ENCODE measurements at regions not wholly inside any gene's neighbourhood (a gene's known extent, or its start where the extent isn't known, plus 50 kb on each side); places are given as distances from the start of the nearest gene placed in this dataset.

DNA sequence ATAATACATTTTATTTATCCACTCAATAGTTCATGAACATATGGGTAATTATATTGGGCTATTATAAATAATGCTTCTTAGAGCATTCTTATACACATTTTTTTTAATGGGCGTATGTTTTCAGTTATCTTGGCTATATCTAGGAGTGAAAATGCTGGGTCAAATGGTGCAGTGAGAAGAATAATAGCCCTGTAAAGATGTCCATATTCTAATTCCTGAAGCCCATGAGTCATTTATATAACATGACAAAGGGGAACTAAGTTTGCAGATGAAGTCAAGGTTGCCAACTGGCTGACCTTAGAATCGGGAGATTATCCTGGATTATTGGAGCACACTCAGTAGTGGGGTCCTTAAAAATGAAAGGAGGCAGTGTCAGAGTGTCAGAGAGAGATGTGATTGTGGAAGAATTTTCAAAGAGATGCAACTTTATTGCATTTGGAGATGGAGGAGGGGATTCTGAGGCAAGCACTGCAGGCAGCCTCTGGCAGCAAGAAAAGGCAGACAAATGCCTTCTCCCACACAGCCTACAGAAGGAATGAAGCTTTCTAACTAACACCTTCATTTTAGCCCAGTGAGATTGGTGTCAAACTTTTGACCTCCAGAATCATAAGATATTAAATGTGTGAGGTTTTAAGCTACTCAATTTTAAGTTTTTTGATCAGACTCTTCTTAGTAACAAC is 106.1 kb upstream of the HS3ST1 start:
- H3K9ac ChIP-seq (ENCODE audit: insufficient read length), result no peak overlapping the region
- no peak for DNase-seq (ENCODE audit: low read depth, low spot score)
- H3K36me3 ChIP-seq (ENCODE audit: insufficient read depth, low read length), result no peaks in the 10 kb centered on the region
- no peak for TF ChIP-seq POLR2AphosphoS5 (IDR thresholded peaks at IDR 0.05; ENCODE audit: borderline replicate concordance, low read depth, low read length)
- no peak for TF ChIP-seq EZH2 (IDR thresholded peaks at IDR 0.05)
- no peak for TF ChIP-seq FOXP2 (optimal IDR thresholded peaks at IDR 0.05; ENCODE audit: control extremely low read depth, extremely low read length, insufficient read depth)
- no peak overlapping the region for H3K4me3 ChIP-seq
- no peak overlapping the region for H3K27ac ChIP-seq
- no peaks in the 10 kb centered on the region for H3K9me3 ChIP-seq (ENCODE audit: low read depth, low read length)

GRCh38 chr4:11532138-11532537 is 103.4 kb upstream of the HS3ST1 start:
- Histone ChIP-seq H3K4me3 (no peak overlapping the region), H3K36me3 (ENCODE audit: insufficient read depth, low read length) (no peaks in the 10 kb centered on the region), H3K27ac (no peak overlapping the region), H3K9me3 (ENCODE audit: low read depth, low read length) (no peaks in the 10 kb centered on the region), H3K9ac (ENCODE audit: insufficient read length) (no peak overlapping the region)
- no peak for TF ChIP-seq EZH2 (IDR thresholded peaks at IDR 0.05)
- no peak for TF ChIP-seq FOXP2 (optimal IDR thresholded peaks at IDR 0.05; ENCODE audit: control extremely low read depth, extremely low read length, insufficient read depth)
- TF ChIP-seq POLR2AphosphoS5 (IDR thresholded peaks at IDR 0.05; ENCODE audit: borderline replicate concordance, low read depth, low read length), result no peak
- DNase-seq (ENCODE audit: low read depth, low spot score), result no peak

DNA sequence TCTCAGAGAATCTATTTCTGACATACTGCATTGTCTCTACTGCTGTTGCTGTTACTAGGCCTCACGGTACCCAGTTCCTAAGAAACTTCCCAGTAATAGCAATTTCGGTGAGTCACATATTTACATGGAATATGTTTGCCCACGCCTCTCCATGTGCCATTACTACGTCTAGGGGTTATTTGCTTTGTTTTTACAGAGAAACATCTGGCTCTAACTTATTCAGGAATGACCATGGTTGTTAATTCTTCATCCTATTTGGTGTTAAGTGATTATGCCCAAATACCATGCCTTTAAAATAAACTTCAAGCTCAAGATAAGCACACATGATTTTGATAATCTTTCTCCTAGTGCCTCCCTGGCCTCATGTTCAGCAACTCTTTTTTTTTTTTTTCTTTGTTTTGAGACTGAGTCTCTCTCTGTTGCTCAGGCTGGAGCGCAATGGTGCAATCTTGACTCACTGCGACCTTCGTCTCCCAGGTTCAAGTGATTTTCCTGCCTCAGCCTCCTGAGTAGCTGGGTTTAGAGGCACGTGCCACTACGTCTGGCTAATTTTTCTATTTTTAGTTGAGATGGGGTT is 101.0 kb upstream of the HS3ST1 start:
- Histone ChIP-seq H3K9ac (ENCODE audit: insufficient read length) (no peak overlapping the region), H3K36me3 (ENCODE audit: insufficient read depth, low read length) (no peaks in the 10 kb centered on the region), H3K9me3 (ENCODE audit: low read depth, low read length) (no peaks in the 10 kb centered on the region), H3K4me3 (no peak overlapping the region), H3K27ac (no peak overlapping the region)
- DNase-seq (ENCODE audit: low read depth, low spot score), result no peak
- TF ChIP-seq EZH2 (IDR thresholded peaks at IDR 0.05) (no peak), FOXP2 (optimal IDR thresholded peaks at IDR 0.05; ENCODE audit: control extremely low read depth, extremely low read length, insufficient read depth) (no peak), POLR2AphosphoS5 (IDR thresholded peaks at IDR 0.05; ENCODE audit: borderline replicate concordance, low read depth, low read length) (no peak)

- Histone ChIP-seq H3K9ac (ENCODE audit: insufficient read length) (no peak overlapping the region), H3K27ac (no peak overlapping the region), H3K4me3 (no peak overlapping the region), H3K9me3 (ENCODE audit: low read depth, low read length) (no peaks in the 10 kb centered on the region), H3K36me3 (ENCODE audit: insufficient read depth, low read length) (no peaks in the 10 kb centered on the region)
- no peak for DNase-seq (ENCODE audit: low read depth, low spot score)
- TF ChIP-seq POLR2AphosphoS5 (IDR thresholded peaks at IDR 0.05; ENCODE audit: borderline replicate concordance, low read depth, low read length), result no peak
- TF ChIP-seq EZH2 (IDR thresholded peaks at IDR 0.05), result no peak
- TF ChIP-seq FOXP2 (optimal IDR thresholded peaks at IDR 0.05; ENCODE audit: control extremely low read depth, extremely low read length, insufficient read depth), result no peak
These were observed 96.4 kb upstream of the HS3ST1 start for GRCh38 chr4:11525085-11525484.

GRCh38 chr4:11518754-11519153 is 90.1 kb upstream of the HS3ST1 start:
- DNase-seq (ENCODE audit: low read depth, low spot score), result no peak
- H3K9me3 ChIP-seq (ENCODE audit: low read depth, low read length), result no peaks in the 10 kb centered on the region
- no peak overlapping the region for H3K27ac ChIP-seq
- H3K4me3 ChIP-seq, result no peak overlapping the region
- TF ChIP-seq EZH2 (IDR thresholded peaks at IDR 0.05), result no peak
- no peak for TF ChIP-seq FOXP2 (optimal IDR thresholded peaks at IDR 0.05; ENCODE audit: control extremely low read depth, extremely low read length, insufficient read depth)
- no peaks in the 10 kb centered on the region for H3K36me3 ChIP-seq (ENCODE audit: insufficient read depth, low read length)
- H3K9ac ChIP-seq (ENCODE audit: insufficient read length), result no peak overlapping the region

DNA sequence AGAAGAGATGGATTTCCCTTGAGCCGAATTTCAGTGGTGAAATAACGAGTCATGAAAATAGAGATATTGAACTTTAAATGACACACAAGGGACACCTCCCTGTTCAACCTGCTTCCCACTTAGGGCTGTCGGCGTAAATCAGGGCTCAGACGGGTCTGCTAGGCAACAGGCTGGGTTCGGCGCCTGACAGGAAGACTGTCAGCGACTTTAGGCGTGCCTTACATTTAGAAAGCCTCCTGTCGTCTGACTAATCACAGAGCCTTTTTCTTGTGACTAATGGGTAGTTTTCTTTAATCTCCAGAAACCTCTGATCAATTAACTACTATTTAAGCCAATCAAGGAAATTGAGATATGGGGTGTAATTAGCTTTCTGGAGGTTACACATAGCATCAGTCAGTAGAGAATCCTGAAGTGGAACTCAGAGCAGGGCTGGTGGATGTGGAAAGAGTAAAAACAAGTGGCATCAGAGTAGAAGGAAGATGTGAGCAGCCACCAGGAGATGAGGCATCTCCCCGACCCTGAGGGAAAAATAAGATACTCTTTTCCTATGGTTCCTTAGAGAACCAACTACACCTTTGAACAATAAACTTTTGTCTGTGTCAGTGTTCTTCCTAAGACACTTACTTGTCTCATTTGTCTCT is 86.2 kb upstream of the HS3ST1 start:
- Histone ChIP-seq H3K4me3 (no peak overlapping the region), H3K9me3 (ENCODE audit: low read depth, low read length) (no peaks in the 10 kb centered on the region), H3K27ac (no peak overlapping the region), H3K36me3 (ENCODE audit: insufficient read depth, low read length) (no peaks in the 10 kb centered on the region), H3K9ac (ENCODE audit: insufficient read length) (no peak overlapping the region)
- TF ChIP-seq FOXP2 (optimal IDR thresholded peaks at IDR 0.05; ENCODE audit: control extremely low read depth, extremely low read length, insufficient read depth) (no peak), POLR2AphosphoS5 (IDR thresholded peaks at IDR 0.05; ENCODE audit: borderline replicate concordance, low read depth, low read length) (no peak), EZH2 (IDR thresholded peaks at IDR 0.05) (no peak)
- DNase-seq (ENCODE audit: low read depth, low spot score), result no peak

DNA sequence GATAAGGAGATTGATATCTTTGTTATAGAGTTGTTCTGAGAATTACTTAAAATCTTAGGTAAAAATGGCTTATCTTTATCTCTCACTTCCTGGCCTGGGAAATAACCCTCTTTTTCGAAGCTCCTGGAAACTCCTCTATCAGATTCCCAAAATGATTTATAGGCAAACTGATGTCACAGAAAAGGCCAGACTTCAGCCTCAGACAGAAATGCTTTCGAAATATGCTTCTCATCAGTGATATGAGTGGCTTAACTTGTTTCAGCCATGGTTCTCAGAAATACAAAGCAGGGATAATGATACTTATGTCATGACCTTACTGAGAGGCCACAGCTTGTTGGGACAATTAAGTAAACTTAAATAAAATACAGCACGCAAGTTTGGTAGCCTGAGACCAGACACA is 85.3 kb upstream of the HS3ST1 start:
- TF ChIP-seq EZH2 (IDR thresholded peaks at IDR 0.05), result no peak
- TF ChIP-seq FOXP2 (optimal IDR thresholded peaks at IDR 0.05; ENCODE audit: control extremely low read depth, extremely low read length, insufficient read depth), result no peak
- TF ChIP-seq POLR2AphosphoS5 (IDR thresholded peaks at IDR 0.05; ENCODE audit: borderline replicate concordance, low read depth, low read length), result no peak

DNA sequence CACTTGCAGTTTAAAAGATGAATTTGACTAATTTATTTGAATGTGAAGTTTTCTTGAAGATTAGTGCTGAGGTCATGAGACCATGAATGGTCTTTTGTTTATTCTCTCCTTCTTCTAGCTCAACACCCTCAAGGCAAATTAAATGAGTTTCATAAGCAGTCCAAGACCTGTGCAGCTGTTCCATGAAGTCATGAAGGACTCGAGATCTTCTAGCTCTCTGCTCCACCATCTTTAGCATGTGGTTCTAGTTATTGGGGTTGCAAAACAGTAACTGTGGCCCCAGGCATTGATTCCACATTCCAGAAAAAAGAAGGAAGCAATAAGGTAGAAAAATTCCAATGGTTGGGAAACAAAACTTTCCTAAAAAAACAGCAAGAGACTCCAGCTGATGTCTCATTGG is 84.2 kb upstream of the HS3ST1 start:
- Histone ChIP-seq H3K9me3 (ENCODE audit: low read depth, low read length) (no peaks in the 10 kb centered on the region), H3K36me3 (ENCODE audit: insufficient read depth, low read length) (no peaks in the 10 kb centered on the region), H3K27ac (no peak overlapping the region), H3K4me3 (no peak overlapping the region), H3K9ac (ENCODE audit: insufficient read length) (no peak overlapping the region)
- DNase-seq (ENCODE audit: low read depth, low spot score), result no peak
- no peak for TF ChIP-seq POLR2AphosphoS5 (IDR thresholded peaks at IDR 0.05; ENCODE audit: borderline replicate concordance, low read depth, low read length)
- no peak for TF ChIP-seq FOXP2 (optimal IDR thresholded peaks at IDR 0.05; ENCODE audit: control extremely low read depth, extremely low read length, insufficient read depth)
- no peak for TF ChIP-seq EZH2 (IDR thresholded peaks at IDR 0.05)

More for the DNA sequence above, 85.3 kb upstream of the HS3ST1 start:
- DNase-seq (ENCODE audit: low read depth, low spot score), result no peak
- Histone ChIP-seq H3K9me3 (ENCODE audit: low read depth, low read length) (no peaks in the 10 kb centered on the region), H3K9ac (ENCODE audit: insufficient read length) (no peak overlapping the region), H3K27ac (no peak overlapping the region), H3K36me3 (ENCODE audit: insufficient read depth, low read length) (no peaks in the 10 kb centered on the region), H3K4me3 (no peak overlapping the region)
